Trophoblast cell (in vitro differentiated cells and primary cell): ENCODE measurements at regions not wholly inside any gene's neighbourhood (a gene's known extent, or its start where the extent isn't known, plus 50 kb on each side); places are given as distances from the start of the nearest gene placed in this dataset.

ENCODE experiments used
- DNase-seq, 2 donors: peaks; one replicate each; pipeline ENCODE4 v3.0.0-alpha.2; 2016
- H2AFZ ChIP-seq: 2 replicates; pipeline ENCODE4 v1.6.1; 2013; ENCODE audit warnings: low read length, moderate library complexity, mild to moderate bottlenecking; ENCODE audit not compliant: insufficient read depth, poor library complexity
- H2AK5ac ChIP-seq: 2 replicates; pipeline ENCODE4 v1.6.1; 2013; ENCODE audit warnings: mild to moderate bottlenecking, low read length
- H2BK120ac ChIP-seq: 2 replicates; pipeline ENCODE4 v1.6.1; 2013; ENCODE audit warnings: low read length, mild to moderate bottlenecking, moderate library complexity; ENCODE audit not compliant: insufficient read depth, poor library complexity
- H2BK12ac ChIP-seq: 2 replicates; pipeline ENCODE4 v1.6.1; 2013; ENCODE audit warnings: mild to moderate bottlenecking, low read length, moderate library complexity
- H2BK5ac ChIP-seq: 2 replicates; pipeline ENCODE4 v1.6.1; 2013; ENCODE audit warnings: low read length, low read depth, moderate library complexity, mild to moderate bottlenecking; ENCODE audit not compliant: poor library complexity
- H3K14ac ChIP-seq: 2 replicates; pipeline ENCODE4 v1.6.1; 2013; ENCODE audit warnings: mild to moderate bottlenecking, low read length
- H3K18ac ChIP-seq: 2 replicates; pipeline ENCODE4 v1.6.1; 2013; ENCODE audit warnings: mild to moderate bottlenecking, low read length
- H3K23ac ChIP-seq: 2 replicates; pipeline ENCODE4 v1.6.1; 2013; ENCODE audit warnings: low read length
- H3K27ac ChIP-seq: 2 replicates; pipeline ENCODE4 v1.5.1; 2013; ENCODE audit warnings: low read depth, mild to moderate bottlenecking, inconsistent platforms, low read length, moderate library complexity
- H3K27me3 ChIP-seq: 2 replicates; pipeline ENCODE4 v1.6.1; 2013; ENCODE audit warnings: inconsistent platforms, mild to moderate bottlenecking, low read length, moderate library complexity; ENCODE audit not compliant: insufficient read depth
- H3K36me3 ChIP-seq, 2 experiments: 1 replicate in 1 of 2; 2 replicates in 1 of 2; pipeline ENCODE4 v1.6.1; 2013; ENCODE audit warnings: low read length in 2 of 2, mild to moderate bottlenecking in 2 of 2, moderate library complexity in 1 of 2; ENCODE audit not compliant: insufficient read depth in 2 of 2, control insufficient read depth in 1 of 2
- H3K4ac ChIP-seq: 2 replicates; pipeline ENCODE4 v1.6.1; 2013; ENCODE audit warnings: low read depth, mild to moderate bottlenecking, low read length, moderate library complexity
- H3K4me1 ChIP-seq, 2 experiments: 1 replicate in 1 of 2; 2 replicates in 1 of 2; pipeline ENCODE4 v1.6.1; 2013; ENCODE audit warnings: low read length in 2 of 2, mild to moderate bottlenecking in 2 of 2, moderate library complexity in 1 of 2; ENCODE audit not compliant: insufficient read depth in 2 of 2, control insufficient read depth in 1 of 2
- H3K4me2 ChIP-seq: 2 replicates; pipeline ENCODE4 v1.6.1; 2013; ENCODE audit warnings: inconsistent platforms, mild to moderate bottlenecking, low read length, moderate library complexity
- H3K4me3 ChIP-seq: 2 replicates; pipeline ENCODE4 v1.5.1; 2013; ENCODE audit warnings: mild to moderate bottlenecking, low read depth, low read length, inconsistent platforms
- H3K79me1 ChIP-seq: one replicate; pipeline ENCODE4 v1.6.1; 2013; ENCODE audit warnings: low read length
- H3K79me2 ChIP-seq: 2 replicates; pipeline ENCODE4 v1.6.1; 2013; ENCODE audit warnings: low read length, mild to moderate bottlenecking; ENCODE audit not compliant: control insufficient read depth, insufficient read depth, poor library complexity
- H3K9ac ChIP-seq: 2 replicates; pipeline ENCODE4 v1.6.1; 2013; ENCODE audit warnings: mild to moderate bottlenecking, low read length
- H3K9me3 ChIP-seq: 2 replicates; pipeline ENCODE4 v1.6.1; 2013; ENCODE audit warnings: low read depth, mild to moderate bottlenecking, control low read depth, inconsistent platforms, low read length; ENCODE audit not compliant: insufficient read depth
- H4K12ac ChIP-seq: 2 replicates; pipeline ENCODE4 v1.6.1; 2013; ENCODE audit warnings: low read depth, mild to moderate bottlenecking, low read length, moderate library complexity
- H4K8ac ChIP-seq: 2 replicates; pipeline ENCODE4 v1.6.1; 2013; ENCODE audit warnings: low read depth, mild to moderate bottlenecking, low read length, moderate library complexity
- H4K91ac ChIP-seq: one replicate; pipeline ENCODE4 v1.6.1; 2013; ENCODE audit warnings: low read depth, mild to moderate bottlenecking, low read length, moderate library complexity
- WGBS: extraction: QIAGEN DNeasy Blood & Tissue Kit; methylation state at CpG from one replicate; pipeline ENCODE4 v1.1.7; 2013; ENCODE audit warnings: missing lambda C conversion rate; ENCODE audit not compliant: insufficient read length, insufficient coverage; ENCODE audit errors: extremely low coverage; 5-methylcytosine and 5-hydroxymethylcytosine counted together

DNA sequence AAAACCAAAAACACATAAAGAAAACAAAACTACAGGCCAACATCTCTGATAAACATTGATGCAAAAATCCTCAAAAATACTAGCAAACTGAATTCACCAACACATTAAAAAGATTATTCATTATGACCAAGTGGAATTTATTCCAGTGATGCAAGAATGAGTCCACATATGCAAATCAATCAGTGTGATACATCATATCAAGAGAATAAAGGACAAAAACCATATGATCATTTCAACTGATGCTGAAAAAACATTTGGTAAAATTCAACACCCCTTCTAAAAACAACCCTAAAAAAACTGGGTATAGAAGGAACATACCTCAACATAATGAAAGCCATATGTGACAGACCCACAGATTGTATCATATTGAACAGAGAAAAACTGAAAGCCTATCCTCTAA is 265.6 kb upstream of the DCBLD2 start:
- no peak overlapping the region for H2BK120ac ChIP-seq
- H3K27me3 ChIP-seq: no peaks in the 10 kb centered on the region
- H3K14ac ChIP-seq: no peak overlapping the region
- DNase-seq: no peak
- H3K4me1 ChIP-seq: no peaks in the 10 kb centered on the region
- H3K18ac ChIP-seq: no peak overlapping the region
- H2BK12ac ChIP-seq: no peak overlapping the region
- H3K9ac ChIP-seq: no peak overlapping the region
- H3K4me2 ChIP-seq: no peak overlapping the region
- H4K12ac ChIP-seq: no peak overlapping the region
- H2AK5ac ChIP-seq: no peak overlapping the region
- no peaks in the 10 kb centered on the region for H3K79me2 ChIP-seq
- H3K4me3 ChIP-seq: no peak overlapping the region
- no peak overlapping the region for H3K4ac ChIP-seq
- H3K9me3 ChIP-seq: no peaks in the 10 kb centered on the region
- H3K36me3 ChIP-seq: no peaks in the 10 kb centered on the region
- H3K27ac ChIP-seq: no peak overlapping the region
- H4K8ac ChIP-seq: no peak overlapping the region
- H2AFZ ChIP-seq: no peak overlapping the region
- no peak overlapping the region for H4K91ac ChIP-seq
- no peak overlapping the region for H2BK5ac ChIP-seq
- no peaks in the 10 kb centered on the region for H3K79me1 ChIP-seq
- no peak overlapping the region for H3K23ac ChIP-seq

DNA sequence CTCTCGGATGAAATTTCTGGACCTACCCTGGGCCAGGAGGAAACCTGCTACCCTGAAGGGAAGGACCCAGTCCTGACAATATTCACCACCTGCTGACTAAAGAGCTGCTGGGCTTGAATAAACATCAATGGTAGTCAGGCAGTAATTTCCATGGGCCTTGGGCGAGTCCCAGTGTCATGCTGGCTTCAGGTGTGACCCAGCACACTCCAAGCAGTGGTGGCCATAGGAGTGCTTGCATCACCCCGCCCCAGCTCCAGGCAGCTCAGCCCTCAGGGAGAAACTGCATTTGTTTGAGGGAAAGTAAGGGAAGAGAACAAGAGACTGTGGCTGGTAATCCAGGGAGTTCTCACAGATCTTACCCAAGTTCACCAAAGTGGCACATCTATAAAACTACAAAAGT is 261.8 kb upstream of the DCBLD2 start:
- no peak overlapping the region for H3K14ac ChIP-seq
- no peaks in the 10 kb centered on the region for H3K79me2 ChIP-seq
- no peak overlapping the region for H3K4me2 ChIP-seq
- H2BK120ac ChIP-seq: no peak overlapping the region
- no peaks in the 10 kb centered on the region for H3K79me1 ChIP-seq
- H2BK12ac ChIP-seq: no peak overlapping the region
- no peak overlapping the region for H2BK5ac ChIP-seq
- no peak overlapping the region for H4K91ac ChIP-seq
- H3K4ac ChIP-seq: no peak overlapping the region
- DNase-seq: no peak
- no peak overlapping the region for H3K4me3 ChIP-seq
- peak overlapping the region; percentile 37 for H3K23ac ChIP-seq
- H3K36me3 ChIP-seq: no peaks in the 10 kb centered on the region
- H4K8ac ChIP-seq: no peak overlapping the region
- no peaks in the 10 kb centered on the region for H3K27me3 ChIP-seq
- no peak overlapping the region for H3K18ac ChIP-seq
- no peak overlapping the region for H2AK5ac ChIP-seq
- no peak overlapping the region for H3K27ac ChIP-seq
- H3K4me1 ChIP-seq: no peaks in the 10 kb centered on the region
- H2AFZ ChIP-seq: no peak overlapping the region
- H3K9ac ChIP-seq: peak overlapping the region; percentile 61
- no peak overlapping the region for H4K12ac ChIP-seq
- peaks cover 6% of the 10 kb centered on the region for H3K9me3 ChIP-seq
- no CpG with 5 or more reads among the region's 3 CpGs for WGBS

DNA sequence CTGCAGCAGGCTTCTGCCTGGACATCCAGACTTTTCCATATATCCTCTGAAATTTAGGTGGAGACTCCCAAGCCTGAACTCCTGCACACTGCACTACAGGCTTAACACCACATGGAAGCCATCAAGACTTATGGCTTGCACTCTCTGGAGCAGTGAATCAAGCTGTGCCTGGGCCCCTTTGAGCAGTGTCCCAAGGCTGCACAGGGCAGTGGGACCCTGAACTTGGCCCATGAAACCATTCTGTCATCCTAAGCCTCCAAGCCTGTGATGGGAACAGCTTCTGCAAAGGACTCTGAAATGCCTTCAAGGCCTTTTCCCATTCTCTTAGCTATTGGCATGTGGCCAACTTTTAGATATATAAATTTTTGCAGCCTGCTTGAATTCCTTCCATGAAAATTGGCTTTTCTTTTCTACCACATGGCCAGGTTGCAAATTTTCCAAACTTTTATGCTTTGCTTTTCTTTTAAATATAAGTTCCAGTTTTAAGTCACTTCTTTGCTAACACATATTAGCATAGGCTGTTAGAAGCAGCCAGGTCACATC is 257.8 kb upstream of the DCBLD2 start:
- H4K8ac ChIP-seq: no peak overlapping the region
- no peak overlapping the region for H2AK5ac ChIP-seq
- H2BK120ac ChIP-seq: no peak overlapping the region
- no peaks in the 10 kb centered on the region for H3K4me1 ChIP-seq
- no peak overlapping the region for H3K23ac ChIP-seq
- no peak overlapping the region for H3K4me3 ChIP-seq
- DNase-seq: no peak
- H2BK12ac ChIP-seq: no peak overlapping the region
- H3K27ac ChIP-seq: no peak overlapping the region
- H3K36me3 ChIP-seq: no peaks in the 10 kb centered on the region
- no peak overlapping the region for H4K91ac ChIP-seq
- no peak overlapping the region for H4K12ac ChIP-seq
- no peak overlapping the region for H3K18ac ChIP-seq
- no peaks in the 10 kb centered on the region for H3K79me2 ChIP-seq
- no peak overlapping the region for H3K4ac ChIP-seq
- H3K9ac ChIP-seq: no peak overlapping the region
- H3K4me2 ChIP-seq: no peak overlapping the region
- no peak overlapping the region for H2BK5ac ChIP-seq
- H3K27me3 ChIP-seq: no peaks in the 10 kb centered on the region
- H3K14ac ChIP-seq: no peak overlapping the region
- H2AFZ ChIP-seq: no peak overlapping the region
- no peaks in the 10 kb centered on the region for H3K79me1 ChIP-seq
- peaks cover 6% of the 10 kb centered on the region for H3K9me3 ChIP-seq

DNA sequence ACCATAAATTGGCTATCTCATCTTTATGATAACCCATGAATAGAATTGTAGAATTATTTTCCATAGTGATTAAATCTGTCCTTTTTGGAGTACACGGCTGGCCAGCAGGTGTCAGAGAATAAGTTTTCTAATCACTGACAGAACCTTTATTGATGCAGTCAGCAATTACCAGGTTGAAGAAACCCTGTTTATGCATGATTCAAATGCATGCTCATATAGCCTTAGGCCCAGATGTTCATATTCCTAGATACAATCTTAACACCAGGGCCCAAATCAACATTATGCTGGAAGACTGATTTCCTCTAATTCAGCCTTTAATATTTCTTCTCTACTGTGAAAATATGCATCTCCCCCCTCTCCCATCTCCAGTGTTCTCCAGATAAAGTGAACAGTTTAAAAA is 243.5 kb upstream of the DCBLD2 start:
- DNase-seq: no peak
- H4K12ac ChIP-seq: no peak overlapping the region
- H3K27me3 ChIP-seq: no peaks in the 10 kb centered on the region
- no peak overlapping the region for H2BK120ac ChIP-seq
- no peak overlapping the region for H3K4ac ChIP-seq
- no peak overlapping the region for H2AFZ ChIP-seq
- H3K4me2 ChIP-seq: no peak overlapping the region
- H3K36me3 ChIP-seq: no peaks in the 10 kb centered on the region
- H3K4me3 ChIP-seq: no peak overlapping the region
- no peaks in the 10 kb centered on the region for H3K79me2 ChIP-seq
- H3K18ac ChIP-seq: no peak overlapping the region
- H3K9me3 ChIP-seq: peaks cover 3% of the 10 kb centered on the region
- H3K9ac ChIP-seq: no peak overlapping the region
- no peak overlapping the region for H3K27ac ChIP-seq
- no peak overlapping the region for H2BK5ac ChIP-seq
- H2AK5ac ChIP-seq: no peak overlapping the region
- no peaks in the 10 kb centered on the region for H3K4me1 ChIP-seq
- no peak overlapping the region for H4K8ac ChIP-seq
- no CpG with 5 or more reads among the region's 1 CpG for WGBS
- H3K14ac ChIP-seq: no peak overlapping the region
- no peak overlapping the region for H4K91ac ChIP-seq
- H2BK12ac ChIP-seq: no peak overlapping the region
- H3K23ac ChIP-seq: no peak overlapping the region
- H3K79me1 ChIP-seq: no peaks in the 10 kb centered on the region
